ENCODE measurements at regions not wholly inside any gene's neighbourhood (a gene's known extent, or its start where the extent isn't known, plus 50 kb on each side); places are given as distances from the start of the nearest gene placed in this dataset.

DNA sequence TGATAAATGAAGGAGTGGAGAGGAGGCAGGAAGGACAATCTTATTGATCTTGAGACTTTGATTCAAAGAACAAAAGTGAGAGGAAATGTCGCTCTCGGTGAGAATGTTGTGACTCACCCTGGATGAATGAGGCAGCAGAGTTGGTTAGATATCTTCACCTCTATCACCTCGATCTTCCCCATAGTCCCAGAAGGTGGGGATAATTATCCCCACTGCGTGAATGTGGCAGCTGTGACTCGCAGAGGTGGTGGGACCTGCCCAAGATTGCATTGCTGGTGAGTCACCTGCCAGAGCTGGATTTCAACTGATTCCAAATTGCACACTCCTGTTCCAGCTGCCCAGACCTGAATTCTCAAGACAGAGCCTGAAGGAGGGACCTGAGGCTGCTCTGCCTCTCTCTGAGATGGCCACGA lies 105.0 kb downstream of the MATN1 start:
- intact Hi-C loops (cut with micrococcal nuclease; ENCODE audit: unreplicated experiment), result no loop called here
- SMC1A ChIA-PET (ENCODE audit: uncharacterized antibody, unreplicated experiment), result no interaction called here
- ATAC-seq (no peak), FAIRE-seq (no peak), DNase-seq (ENCODE audit: low read depth, low spot score) (no peak)
- Histone ChIP-seq H3K79me2 (ENCODE audit: control insufficient read depth, insufficient read depth, low read length) (no peaks in the 10 kb centered on the region), H3K36me3 (ENCODE audit: control insufficient read depth in 2 of 2, insufficient read depth in 2 of 2, low read length in 1 of 2) (no peaks in the 10 kb centered on the region), H4K20me1 (ENCODE audit: control insufficient read depth, insufficient read depth) (no peaks in the 10 kb centered on the region), H3K27ac (ENCODE audit: control insufficient read depth, insufficient read depth) (no peak overlapping the region), H3K4me1 (ENCODE audit: control insufficient read depth, insufficient read depth, low read length) (no peaks in the 10 kb centered on the region), H3K4me3 (no peak overlapping the region), H3K27me3 (replicated peaks in 1 of 2; ENCODE audit: control insufficient read depth in 2 of 2, insufficient read depth in 2 of 2, low read length in 1 of 2) (no peaks in the 10 kb centered on the region; a peak in 2 of 4 replicates), H2AFZ (ENCODE audit: control insufficient read depth, low read depth, low read length) (no peak overlapping the region), H3K9ac (ENCODE audit: control insufficient read depth, insufficient read depth, low read length) (no peak overlapping the region), H3K9me3 (replicated peaks; ENCODE audit: control insufficient read depth, insufficient read depth, low read length) (peaks cover 3% of the 10 kb centered on the region; the same call in 1 of the 3 replicates), H3K4me2 (ENCODE audit: control insufficient read depth, insufficient read depth) (no peak overlapping the region)
- in situ Hi-C loops (cut with MboI), result no loop called here
- CTCF ChIA-PET, result no interaction called here
- TF ChIP-seq, protein P1, sequence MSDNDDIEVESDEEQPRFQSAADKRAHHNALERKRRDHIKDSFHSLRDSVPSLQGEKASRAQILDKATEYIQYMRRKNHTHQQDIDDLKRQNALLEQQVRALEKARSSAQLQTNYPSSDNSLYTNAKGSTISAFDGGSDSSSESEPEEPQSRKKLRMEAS (IDR thresholded peaks at IDR 0.05; ENCODE audit: low read depth, low read length), result no peak
- TF ChIP-seq MYC (IDR thresholded peaks at IDR 0.05; ENCODE audit: insufficient read depth, insufficient read length, insufficient replicate concordance, low read length, severe bottlenecking) (no peak), CHD1 (IDR thresholded peaks at IDR 0.05; ENCODE audit: low read depth, low read length) (no peak)
- POLR2A ChIA-PET, result no interaction called here
- WGBS (ENCODE audit: insufficient coverage, insufficient replicate concordance, low lambda C conversion rate, missing lambda C conversion rate), result 34% methylated on average over 6 of the region's 6 CpGs
- no TSS peak for BruUV-seq (replicated peaks)
- RAD21 ChIA-PET (ENCODE audit: unreplicated experiment), result no interaction called here

DNA sequence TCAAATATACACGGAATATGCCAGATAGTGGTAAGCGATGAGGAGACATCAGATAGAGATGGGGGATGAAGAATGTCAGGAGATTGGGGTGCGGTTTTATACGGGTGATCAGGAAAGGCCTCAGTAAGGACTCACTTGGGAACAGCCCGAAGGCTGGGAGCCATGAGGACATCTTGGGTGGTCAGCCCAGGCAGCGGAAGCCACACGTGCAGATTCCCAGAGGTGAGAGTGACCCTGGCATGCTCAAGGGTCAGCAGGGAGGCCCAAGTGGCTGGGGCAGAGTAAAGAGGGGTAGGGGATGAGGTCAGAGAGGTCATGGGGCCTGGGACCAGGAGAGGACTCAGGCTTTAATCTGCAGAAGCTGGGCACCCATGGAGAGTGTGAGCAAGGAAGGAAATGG lies 106.6 kb downstream of the MATN1 start:
- DNase-seq (ENCODE audit: low read depth, low spot score) (no peak), ATAC-seq (no peak), FAIRE-seq (no peak)
- ChIA-PET POLR2A (no interaction called here), CTCF (no interaction called here), SMC1A (ENCODE audit: uncharacterized antibody, unreplicated experiment) (no interaction called here), RAD21 (ENCODE audit: unreplicated experiment) (no interaction called here)
- WGBS (ENCODE audit: insufficient coverage, insufficient replicate concordance, low lambda C conversion rate, missing lambda C conversion rate), result 37% methylated on average over 7 of the region's 7 CpGs
- in situ Hi-C loops (cut with MboI) (no loop called here), intact Hi-C loops (cut with micrococcal nuclease; ENCODE audit: unreplicated experiment) (no loop called here)
- no peaks in the 10 kb centered on the region for H4K20me1 ChIP-seq (ENCODE audit: control insufficient read depth, insufficient read depth)
- no peaks in the 10 kb centered on the region for H3K9me3 ChIP-seq (replicated peaks; ENCODE audit: control insufficient read depth, insufficient read depth, low read length)
- peaks cover 0 to 3% of the 10 kb centered on the region in 2 experiments; a peak in 2 of 4 replicates for H3K27me3 ChIP-seq (replicated peaks in 1 of 2; ENCODE audit: control insufficient read depth in 2 of 2, insufficient read depth in 2 of 2, low read length in 1 of 2)
- H3K4me2 ChIP-seq (ENCODE audit: control insufficient read depth, insufficient read depth), result no peak overlapping the region
- no peaks in the 10 kb centered on the region for H3K4me1 ChIP-seq (ENCODE audit: control insufficient read depth, insufficient read depth, low read length)
- H3K4me3 ChIP-seq, result no peak overlapping the region
- no peaks in the 10 kb centered on the region for H3K79me2 ChIP-seq (ENCODE audit: control insufficient read depth, insufficient read depth, low read length)
- no peak for TF ChIP-seq RELA (IDR thresholded peaks at IDR 0.05; ENCODE audit: borderline replicate concordance, partially characterized antibody)
- no peak for TF ChIP-seq IKZF2 (IDR thresholded peaks at IDR 0.05)
- no peak for TF ChIP-seq RFX5 (IDR thresholded peaks at IDR 0.05; ENCODE audit: low read depth, low read length)
- no peak for TF ChIP-seq SPI1 (IDR thresholded peaks at IDR 0.05; ENCODE audit: borderline replicate concordance, insufficient read depth, low read depth, low read length)
- TF ChIP-seq POLR2AphosphoS2 (IDR thresholded peaks at IDR 0.05; ENCODE audit: low read depth, low read length), result no peak
- no peak for TF ChIP-seq ZSCAN29 (IDR thresholded peaks at IDR 0.05)
- TF ChIP-seq RBBP5 (conservative IDR thresholded peaks at IDR 0.05), result no peak
- no peak for TF ChIP-seq TAF1 (IDR thresholded peaks at IDR 0.05; ENCODE audit: borderline replicate concordance, low read depth, low read length)
- TF ChIP-seq CEBPB (IDR thresholded peaks at IDR 0.05; ENCODE audit: borderline replicate concordance in 1 of 2, low read depth in 2 of 2, low read length in 2 of 2), result no peak
- TF ChIP-seq SP1 (IDR thresholded peaks at IDR 0.05; ENCODE audit: low read depth, low read length), result no peak
- TF ChIP-seq HDAC6 (IDR thresholded peaks at IDR 0.05; ENCODE audit: unreplicated experiment), result no peak
- no peak for TF ChIP-seq CREM (IDR thresholded peaks at IDR 0.05; ENCODE audit: low read depth)
- no peak for TF ChIP-seq IRF4 (IDR thresholded peaks at IDR 0.05; ENCODE audit: low read depth, low read length)
- no peak for TF ChIP-seq YY1 (IDR thresholded peaks at IDR 0.05; ENCODE audit: low read depth, low read length)
- TF ChIP-seq CBFB (IDR thresholded peaks at IDR 0.05; ENCODE audit: low read depth), result no peak
- no peak for TF ChIP-seq POU2F2 (IDR thresholded peaks at IDR 0.05; ENCODE audit: borderline replicate concordance, low read depth, low read length)
- no peak overlapping the region for H3K9ac ChIP-seq (ENCODE audit: control insufficient read depth, insufficient read depth, low read length)
- no TSS peak for BruUV-seq (replicated peaks)
- no peak overlapping the region for H3K27ac ChIP-seq (ENCODE audit: control insufficient read depth, insufficient read depth)
- H2AFZ ChIP-seq (ENCODE audit: control insufficient read depth, low read depth, low read length), result no peak overlapping the region
- no peaks in the 10 kb centered on the region for H3K36me3 ChIP-seq (ENCODE audit: control insufficient read depth in 2 of 2, insufficient read depth in 2 of 2, low read length in 1 of 2)
